ENCODE measurements at regions not wholly inside any gene's neighbourhood (a gene's known extent, or its start where the extent isn't known, plus 50 kb on each side); places are given as distances from the start of the nearest gene placed in this dataset.
"Not testable (repeated sequence)": the region's sequence is repeated elsewhere in the genome, so short reads cannot be mapped to it uniquely, and the experiment has no call there.

GRCh38 chr4:3639613-3640586 lies 107.7 kb upstream of the LRPAP1 start:
- Histone ChIP-seq H3K27me3 (peaks cover 4 to 13% (median 7%) of the 10 kb centered on the region in 3 donors), H3K9me3 (no peaks in the 10 kb centered on the region), H3K27ac (no peak overlapping the region), H3K4me1 (no peaks in the 10 kb centered on the region), H3K4me3 (no peak overlapping the region), H3K36me3 (no peaks in the 10 kb centered on the region)
- no peak for DNase-seq
- no peak for ATAC-seq
- intact Hi-C loops (cut with DNase I; ENCODE audit: low total_unique reads) (no loop called here), in situ Hi-C loops (cut with MboI; ENCODE audit: low sequenced_read_pairs in 4 of 4) (no loop called here)
- TF ChIP-seq POLR2A (IDR thresholded peaks at IDR 0.05), result no peak
- TF ChIP-seq, protein P1, sequence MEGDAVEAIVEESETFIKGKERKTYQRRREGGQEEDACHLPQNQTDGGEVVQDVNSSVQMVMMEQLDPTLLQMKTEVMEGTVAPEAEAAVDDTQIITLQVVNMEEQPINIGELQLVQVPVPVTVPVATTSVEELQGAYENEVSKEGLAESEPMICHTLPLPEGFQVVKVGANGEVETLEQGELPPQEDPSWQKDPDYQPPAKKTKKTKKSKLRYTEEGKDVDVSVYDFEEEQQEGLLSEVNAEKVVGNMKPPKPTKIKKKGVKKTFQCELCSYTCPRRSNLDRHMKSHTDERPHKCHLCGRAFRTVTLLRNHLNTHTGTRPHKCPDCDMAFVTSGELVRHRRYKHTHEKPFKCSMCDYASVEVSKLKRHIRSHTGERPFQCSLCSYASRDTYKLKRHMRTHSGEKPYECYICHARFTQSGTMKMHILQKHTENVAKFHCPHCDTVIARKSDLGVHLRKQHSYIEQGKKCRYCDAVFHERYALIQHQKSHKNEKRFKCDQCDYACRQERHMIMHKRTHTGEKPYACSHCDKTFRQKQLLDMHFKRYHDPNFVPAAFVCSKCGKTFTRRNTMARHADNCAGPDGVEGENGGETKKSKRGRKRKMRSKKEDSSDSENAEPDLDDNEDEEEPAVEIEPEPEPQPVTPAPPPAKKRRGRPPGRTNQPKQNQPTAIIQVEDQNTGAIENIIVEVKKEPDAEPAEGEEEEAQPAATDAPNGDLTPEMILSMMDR (IDR thresholded peaks at IDR 0.05 in 4 of 5, conservative IDR thresholded peaks at IDR 0.05 in 1 of 5), result no peak

DNA sequence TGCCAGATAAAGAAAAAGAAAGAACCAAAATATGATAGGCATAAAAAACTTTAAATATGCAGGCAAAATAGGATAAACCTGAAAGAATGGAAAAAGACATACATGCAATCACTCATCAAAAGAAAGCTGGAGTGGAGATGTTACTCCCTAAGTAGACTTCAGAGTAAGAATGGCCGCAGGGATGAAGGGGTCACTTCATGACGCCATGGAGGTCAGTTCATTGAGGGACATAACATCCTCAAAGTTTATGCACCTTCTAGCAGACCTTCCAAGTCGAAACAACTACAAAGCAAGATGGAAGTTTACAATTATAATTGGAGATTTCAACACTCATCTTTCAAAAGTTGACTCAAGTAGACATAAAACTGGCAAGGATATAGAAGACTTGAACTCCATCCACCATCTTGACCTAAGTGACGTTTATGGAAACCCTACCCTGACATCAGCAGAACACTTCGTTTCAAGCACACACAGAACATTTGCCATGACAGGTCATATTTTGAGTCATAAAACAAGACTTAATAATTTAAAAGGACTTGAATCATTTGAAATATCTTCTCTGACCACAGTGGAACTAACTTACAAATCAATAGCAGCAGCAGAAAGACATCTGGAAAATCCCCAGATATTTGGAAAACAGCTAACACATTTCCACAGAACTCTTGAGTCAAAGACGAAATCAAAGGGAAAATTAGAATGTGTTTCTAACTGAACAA lies 106.0 kb upstream of the LRPAP1 start:
- ATAC-seq (no peak), DNase-seq (no peak)
- Histone ChIP-seq H3K27ac (no peak overlapping the region), H3K4me1 (no peaks in the 10 kb centered on the region), H3K27me3 (peaks cover 0 to 11% (median 0%) of the 10 kb centered on the region in 3 donors), H3K36me3 (no peaks in the 10 kb centered on the region), H3K4me3 (no peak overlapping the region), H3K9me3 (no peaks in the 10 kb centered on the region)
- in situ Hi-C loops (cut with MboI; ENCODE audit: low sequenced_read_pairs in 4 of 4) (no loop called here), intact Hi-C loops (cut with DNase I; ENCODE audit: low total_unique reads) (no loop called here)
- TF ChIP-seq POLR2A (IDR thresholded peaks at IDR 0.05), result no peak
- TF ChIP-seq, protein P1 (IDR thresholded peaks at IDR 0.05 in 4 of 5, conservative IDR thresholded peaks at IDR 0.05 in 1 of 5), result no peak

DNA sequence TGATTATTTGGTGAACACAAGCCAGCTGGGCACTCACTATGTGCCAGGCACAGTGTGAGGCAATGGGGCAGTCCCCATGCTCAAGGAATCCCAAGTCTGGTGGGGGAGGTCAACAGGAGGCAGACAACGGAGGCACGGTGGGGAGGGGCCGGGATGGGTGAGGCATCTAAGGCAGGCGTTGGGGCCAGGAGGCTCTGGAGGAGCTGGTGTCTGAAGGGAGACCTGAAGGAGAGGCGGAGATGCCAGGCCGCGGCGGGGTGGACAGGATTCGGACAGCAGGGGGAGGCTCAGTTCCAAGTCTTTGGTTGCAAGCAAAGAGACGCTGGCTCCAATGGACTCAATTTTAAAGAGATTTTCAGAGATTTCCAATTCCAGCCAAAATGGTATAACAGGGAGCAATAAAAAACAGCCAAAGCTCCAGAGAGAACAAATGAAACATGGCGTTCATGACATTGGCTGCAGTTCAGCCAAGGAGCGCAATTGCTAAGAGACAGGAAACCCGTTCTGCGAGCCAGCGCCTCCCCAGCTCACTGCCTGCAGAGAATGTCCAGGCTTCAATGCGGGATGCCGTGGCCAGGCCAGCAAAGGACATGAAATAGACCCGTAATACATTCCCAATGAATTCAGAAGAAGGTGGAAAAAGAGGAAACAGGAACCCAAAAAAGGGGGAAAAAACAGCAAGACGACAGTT lies 105.2 kb upstream of the LRPAP1 start:
- Histone ChIP-seq H3K27ac (no peak overlapping the region), H3K4me1 (no peaks in the 10 kb centered on the region), H3K27me3 (peaks cover 0 to 8% (median 0%) of the 10 kb centered on the region in 3 donors), H3K4me3 (no peak overlapping the region), H3K36me3 (no peaks in the 10 kb centered on the region), H3K9me3 (no peaks in the 10 kb centered on the region)
- TF ChIP-seq, protein P1 (IDR thresholded peaks at IDR 0.05 in 4 of 5, conservative IDR thresholded peaks at IDR 0.05 in 1 of 5), result no peak
- no peak for TF ChIP-seq POLR2A (IDR thresholded peaks at IDR 0.05)
- intact Hi-C loops (cut with DNase I; ENCODE audit: low total_unique reads) (no loop called here), in situ Hi-C loops (cut with MboI; ENCODE audit: low sequenced_read_pairs in 4 of 4) (no loop called here)
- ATAC-seq (no peak), DNase-seq (no peak)

DNA sequence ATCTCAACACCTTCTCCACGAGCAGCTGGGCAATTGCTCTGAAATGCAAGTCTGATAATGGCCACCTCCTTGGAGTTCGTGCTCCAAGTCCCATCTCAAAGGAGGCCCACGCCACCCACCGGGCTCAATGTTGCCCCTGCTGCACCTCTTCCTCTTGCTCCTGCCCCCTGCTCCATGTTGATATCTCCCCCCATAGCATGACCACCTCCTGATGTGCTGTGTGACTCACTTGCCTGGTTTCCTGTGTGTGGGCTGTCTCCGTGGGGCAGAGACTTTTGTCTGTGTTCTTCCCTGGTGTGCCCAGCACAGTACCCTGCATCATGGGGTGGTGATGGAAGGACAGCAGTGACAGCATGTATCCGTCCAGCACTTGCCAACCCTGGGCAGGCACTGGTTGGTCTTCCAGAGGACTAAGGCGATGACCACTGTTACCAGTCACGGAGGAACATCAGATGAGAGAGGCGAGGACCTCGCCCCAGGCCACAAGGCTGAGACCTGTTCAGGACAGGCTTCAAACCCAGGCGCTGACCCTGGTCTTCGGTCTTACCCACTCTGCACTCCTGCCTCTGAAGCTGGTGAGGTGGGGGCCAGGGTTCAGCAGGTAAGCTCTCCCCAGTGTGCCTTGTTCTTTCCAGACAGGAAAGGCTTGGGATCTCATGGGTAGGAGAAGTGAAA lies 104.6 kb upstream of the LRPAP1 start:
- ATAC-seq, result no peak
- no peaks in the 10 kb centered on the region for H3K4me1 ChIP-seq
- H3K4me3 ChIP-seq, result no peak overlapping the region
- DNase-seq, result no peak
- H3K9me3 ChIP-seq, result no peaks in the 10 kb centered on the region
- TF ChIP-seq POLR2A (IDR thresholded peaks at IDR 0.05), result no peak
- TF ChIP-seq, protein P1 (IDR thresholded peaks at IDR 0.05 in 4 of 5, conservative IDR thresholded peaks at IDR 0.05 in 1 of 5), result no peak
- H3K27ac ChIP-seq, result no peak overlapping the region
- intact Hi-C loops (cut with DNase I; ENCODE audit: low total_unique reads), result no loop called here
- in situ Hi-C loops (cut with MboI; ENCODE audit: low sequenced_read_pairs in 4 of 4), result no loop called here
- H3K36me3 ChIP-seq, result no peaks in the 10 kb centered on the region
- peaks cover 0 to 8% (median 0%) of the 10 kb centered on the region in 3 donors for H3K27me3 ChIP-seq

- H3K9me3 ChIP-seq; H3K27ac ChIP-seq; intact Hi-C loops (cut with DNase I; ENCODE audit: low total_unique reads); H3K4me3 ChIP-seq; in situ Hi-C loops (cut with MboI; ENCODE audit: low sequenced_read_pairs in 4 of 4); DNase-seq; H3K36me3 ChIP-seq; H3K27me3 ChIP-seq; H3K4me1 ChIP-seq; ATAC-seq: not testable (repeated sequence)
Measured at GRCh38 chr4:3636020-3636419, 103.8 kb upstream of the LRPAP1 start.

All from gastrocnemius medialis (tissue), 4 donors.